ENCODE measurements at regions not wholly inside any gene's neighbourhood (a gene's known extent, or its start where the extent isn't known, plus 50 kb on each side); places are given as distances from the start of the nearest gene placed in this dataset.

GRCh38 chr7:35581605-35582210 is 113.2 kb downstream of the HERPUD2 start:
- DNase-seq, result no peak

DNA sequence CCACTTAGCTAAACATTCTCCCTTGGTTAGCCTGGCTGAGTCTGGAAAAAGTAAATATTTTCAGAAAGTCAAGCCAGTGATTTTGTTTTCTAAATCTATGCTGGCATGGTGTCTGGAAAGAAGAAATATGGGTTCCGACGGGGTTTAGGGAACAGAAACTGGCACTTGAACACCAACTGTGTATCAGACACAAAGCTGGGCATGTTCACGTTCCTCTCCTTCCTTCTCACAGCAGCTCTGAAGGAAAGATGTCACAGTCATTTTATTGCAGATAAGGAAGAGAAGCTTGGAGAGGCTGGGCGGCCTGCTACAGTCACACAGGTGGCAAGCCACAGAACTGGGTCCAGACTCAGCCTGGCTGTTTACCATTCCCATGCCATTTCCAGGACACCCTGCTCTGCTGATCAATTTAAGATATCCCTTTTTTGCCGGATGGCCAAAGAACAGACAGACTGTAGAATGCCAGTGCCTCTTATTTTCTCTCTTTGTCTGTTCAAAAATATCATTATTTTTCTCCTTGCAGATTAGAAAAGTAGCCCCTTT is 118.8 kb downstream of the HERPUD2 start:
- DNase-seq, result no peak

DNA sequence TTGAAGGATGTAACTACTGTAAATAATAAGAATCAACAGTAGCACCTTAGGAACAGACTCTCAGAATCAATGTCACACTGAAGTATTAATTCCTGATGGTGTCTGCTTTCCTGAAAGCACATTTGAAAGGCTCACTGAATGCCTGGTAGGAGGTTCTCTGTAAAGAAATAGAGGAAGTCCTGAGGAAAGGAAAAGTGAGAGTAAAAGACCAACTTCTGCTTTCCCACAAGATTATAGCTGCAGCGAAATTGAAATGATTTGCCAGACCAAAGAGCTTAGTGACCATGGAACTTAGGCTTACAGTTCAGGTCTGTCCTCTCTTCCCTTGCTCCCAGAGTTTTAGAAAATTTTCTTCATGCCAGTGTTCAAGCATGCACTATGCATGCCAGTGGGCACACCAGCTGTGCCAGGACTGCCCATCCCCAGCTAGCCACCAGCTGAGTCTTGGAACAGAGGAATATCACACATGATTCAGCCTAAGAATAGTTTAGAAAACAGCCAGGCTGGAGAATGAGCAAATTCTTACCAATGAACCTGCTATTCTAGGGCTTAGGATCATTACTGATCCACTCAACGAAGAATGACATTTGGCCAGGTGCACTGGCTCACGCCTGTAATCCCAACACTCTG is 123.2 kb downstream of the HERPUD2 start:
- DNase-seq, result no peak

- no peak for DNase-seq
Measured at GRCh38 chr7:35570937-35571336, 124.0 kb downstream of the HERPUD2 start.

DNA sequence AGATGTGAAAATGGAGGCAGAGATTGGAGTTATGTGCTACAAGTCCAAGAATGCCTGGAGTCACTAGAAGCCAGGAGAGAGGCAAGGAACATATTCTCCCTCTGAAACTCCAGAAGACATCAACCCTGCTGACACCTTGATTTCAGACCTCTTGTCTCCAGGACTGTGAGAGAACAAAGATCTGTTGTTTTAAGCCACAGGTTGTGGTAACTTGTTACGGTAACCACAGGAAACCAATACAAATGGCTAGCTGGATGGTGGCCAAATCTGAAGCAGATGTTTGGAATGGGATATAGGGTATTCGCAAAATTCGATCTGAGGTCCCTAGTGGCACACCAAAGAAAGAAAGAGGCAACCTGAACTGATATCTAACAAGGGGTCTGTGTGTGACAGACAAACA is 129.0 kb downstream of the HERPUD2 start:
- no peak for DNase-seq

DNA sequence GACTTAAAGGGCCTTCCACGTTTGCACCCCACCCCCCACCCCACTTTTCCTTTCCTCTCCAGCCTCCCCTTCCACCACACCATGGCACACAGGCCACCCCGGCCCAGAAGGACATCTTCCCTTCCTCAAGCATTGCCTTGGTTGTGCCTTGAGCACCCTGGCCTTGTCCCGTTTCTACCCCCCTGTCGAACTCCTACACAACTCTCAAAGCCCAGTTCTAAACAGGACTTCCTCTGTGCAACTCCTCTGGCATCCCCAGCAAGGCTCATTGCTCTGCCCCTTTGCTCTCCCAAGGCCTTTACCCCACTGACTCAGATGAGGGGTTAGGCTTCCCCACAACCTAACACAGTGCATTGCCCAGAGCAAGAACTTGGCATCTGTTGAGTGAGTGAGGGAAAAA is 136.1 kb downstream of the HERPUD2 start:
- DNase-seq, result no peak

GRCh38 chr7:35556515-35557471 is 138.1 kb downstream of the HERPUD2 start:
- DNase-seq, result no peak

DNA sequence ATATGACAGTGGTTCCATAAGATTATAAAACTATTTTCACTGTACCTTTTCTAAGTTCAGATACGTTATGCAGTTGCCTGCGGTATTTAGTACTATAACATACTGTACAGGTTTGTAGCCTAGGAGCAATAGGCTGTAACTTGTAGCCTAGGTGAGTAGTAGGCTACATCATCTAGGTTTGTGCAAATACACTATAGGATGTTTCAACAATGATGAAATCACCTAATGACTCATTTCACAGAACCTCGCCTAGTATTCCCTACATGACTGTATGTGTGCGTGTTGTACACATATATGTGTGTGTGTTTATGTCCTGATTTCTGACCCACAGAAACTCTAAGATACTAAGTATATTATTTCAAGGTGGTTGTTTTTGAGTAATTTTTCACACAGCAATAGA is 139.0 kb downstream of the HERPUD2 start:
- no peak for DNase-seq

GRCh38 chr7:35555386-35555785 is 139.5 kb downstream of the HERPUD2 start:
- no peak for DNase-seq

DNA sequence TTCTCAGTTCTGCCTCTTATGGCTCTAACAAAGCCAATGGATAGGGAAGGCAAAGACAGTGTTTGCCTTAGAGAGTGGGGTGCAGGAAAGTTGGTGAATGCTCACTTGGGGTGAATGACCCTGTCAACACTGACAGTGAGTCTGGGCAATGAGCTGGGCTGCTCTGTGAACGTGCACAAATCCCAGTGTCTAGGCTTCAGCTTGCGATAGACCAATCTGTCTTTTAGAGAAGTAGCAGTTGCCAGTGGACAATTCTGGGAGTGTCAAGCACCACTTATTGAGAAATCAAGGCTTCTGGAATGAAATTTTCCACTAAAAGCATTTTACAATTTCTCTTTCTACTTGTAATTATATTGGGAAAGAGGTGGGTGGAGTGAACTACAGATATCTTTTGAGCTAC is 141.4 kb downstream of the HERPUD2 start:
- no peak for DNase-seq

DNA sequence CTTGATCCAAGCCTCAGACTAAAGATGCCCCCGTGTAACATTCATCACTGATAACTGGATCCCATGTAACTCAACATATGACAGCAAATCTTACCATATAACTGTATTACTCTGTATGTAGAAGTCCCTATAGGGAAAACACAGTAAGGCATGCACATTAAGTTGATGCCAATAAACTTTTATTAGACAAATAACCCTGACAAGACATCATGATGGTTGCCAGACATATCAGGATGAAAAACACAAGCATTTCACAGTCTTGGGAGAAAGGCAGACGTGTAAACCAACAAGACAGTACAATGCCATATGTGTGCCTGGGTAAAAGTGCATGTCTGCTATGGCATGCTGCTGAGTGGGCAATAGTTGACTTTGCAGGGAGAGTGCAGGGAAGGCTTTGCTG is 142.2 kb downstream of the HERPUD2 start:
- DNase-seq, result no peak

GRCh38 chr7:35551321-35552081 is 143.4 kb downstream of the HERPUD2 start:
- no peak for DNase-seq

DNA sequence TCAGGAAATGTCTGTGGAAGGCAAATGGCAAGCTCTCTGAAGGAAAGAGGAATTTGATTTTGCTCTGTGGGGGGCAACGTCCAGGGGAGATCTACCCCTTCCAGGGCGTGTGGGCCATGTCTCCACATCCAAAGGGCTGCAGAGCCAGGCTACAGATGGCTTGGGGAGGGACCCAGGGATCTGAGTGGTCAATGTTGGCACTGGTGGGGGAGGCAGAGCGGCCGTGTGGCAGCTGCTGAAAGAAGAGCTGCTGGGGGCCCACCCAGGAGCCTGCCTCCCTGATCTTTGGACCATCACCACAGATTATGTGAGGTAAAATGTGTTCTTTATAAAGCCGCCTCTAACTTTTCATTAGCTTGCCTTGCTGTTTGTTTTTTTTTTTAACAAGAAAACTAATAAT is 144.1 kb downstream of the HERPUD2 start:
- no peak for DNase-seq

- no peak for DNase-seq
Measured at GRCh38 chr7:35549781-35550180, 145.2 kb downstream of the HERPUD2 start.

DNA sequence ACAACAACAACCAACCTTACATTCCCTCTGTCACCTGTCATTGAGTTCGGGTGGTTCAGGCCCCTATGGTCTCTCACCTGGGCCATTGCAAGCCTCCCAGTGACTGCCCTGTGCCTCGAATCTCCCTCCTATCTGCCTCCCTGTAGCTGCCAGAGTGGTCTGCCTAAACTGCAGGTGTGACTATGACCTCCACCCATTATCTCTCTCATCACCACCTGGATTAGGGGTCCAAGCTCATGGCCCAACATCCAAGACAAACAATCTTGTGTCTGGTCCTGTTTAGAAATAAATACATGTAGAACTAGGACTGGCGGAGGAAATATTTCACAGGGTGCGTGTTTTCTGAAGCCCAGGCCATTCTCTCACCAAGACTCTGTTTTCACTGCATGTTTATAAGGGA is 146.6 kb downstream of the HERPUD2 start:
- no peak for DNase-seq

DNA sequence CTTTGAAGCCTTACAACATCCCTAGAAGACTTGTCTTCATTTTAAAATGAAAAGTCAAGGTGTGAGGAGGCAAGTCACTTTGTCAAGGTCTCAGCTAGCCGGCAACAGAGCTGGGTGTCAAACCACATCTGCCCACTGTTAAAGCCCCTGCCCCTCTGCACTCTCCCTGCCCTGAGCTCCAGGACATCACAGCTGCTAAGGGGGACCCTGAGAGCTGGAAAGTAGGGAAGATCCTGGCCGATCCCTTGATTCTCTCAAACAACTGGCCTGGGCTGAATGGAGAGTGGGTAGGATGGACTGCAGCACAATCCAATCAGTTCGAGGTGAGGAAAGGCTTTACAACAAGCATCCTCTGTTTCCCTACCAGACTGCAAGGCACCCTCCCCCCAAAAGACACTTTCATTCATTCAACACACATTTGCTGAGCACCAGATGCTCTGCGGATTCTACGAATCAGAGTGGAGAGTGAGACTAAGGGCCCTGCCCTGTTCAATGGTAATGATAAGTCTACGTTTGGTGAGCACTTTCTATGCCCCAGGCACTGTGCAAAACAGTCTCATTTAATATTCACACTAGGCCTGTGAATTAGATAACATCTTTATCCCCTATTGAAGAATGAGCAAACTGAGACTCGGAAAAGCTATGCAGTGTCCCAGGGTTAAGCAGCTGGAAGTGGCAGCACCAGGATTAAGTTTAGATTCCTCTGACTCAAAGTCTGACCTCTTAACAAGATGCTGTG is 148.1 kb downstream of the HERPUD2 start:
- DNase-seq, result no peak

GRCh38 chr7:35545831-35546230 is 149.1 kb downstream of the HERPUD2 start:
- no peak for DNase-seq

DNA sequence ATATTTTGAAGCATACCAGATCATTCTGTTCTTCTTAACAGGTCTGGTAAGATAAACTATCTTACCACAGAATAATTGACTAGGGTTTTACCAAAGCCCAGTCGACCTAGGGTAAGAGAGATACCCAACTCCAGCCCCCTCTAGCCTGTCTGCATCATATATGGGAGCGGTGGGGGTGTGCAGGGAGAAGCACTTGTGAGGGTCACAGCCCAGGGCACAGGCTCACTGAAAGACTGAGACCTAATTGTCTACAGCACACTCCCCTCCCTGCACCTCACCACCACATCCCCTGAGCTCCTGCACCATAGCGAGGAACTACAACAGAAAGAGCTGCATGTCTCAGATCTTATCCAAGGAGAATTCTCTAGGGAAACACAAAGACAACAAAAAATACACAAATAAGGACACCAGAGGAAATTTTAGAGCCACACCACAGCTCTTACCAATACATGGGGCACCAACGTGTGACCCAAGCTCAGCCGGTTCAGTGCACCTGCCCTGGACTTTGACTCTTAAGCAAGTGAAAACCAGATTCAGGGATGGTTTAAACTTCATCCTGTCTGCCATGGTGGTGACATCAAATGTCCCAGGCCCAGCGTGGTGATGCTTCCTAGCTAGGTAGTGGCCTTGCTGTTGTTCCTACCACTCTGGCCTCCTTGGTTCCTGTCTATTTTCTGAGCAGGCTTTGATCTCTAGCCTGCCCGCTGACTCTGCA is 150.8 kb downstream of the HERPUD2 start:
- DNase-seq, result no peak

GRCh38 chr7:35537067-35538023 is 157.6 kb downstream of the HERPUD2 start:
- DNase-seq, result peak; percentile 50 to 72 (median 60)

DNA sequence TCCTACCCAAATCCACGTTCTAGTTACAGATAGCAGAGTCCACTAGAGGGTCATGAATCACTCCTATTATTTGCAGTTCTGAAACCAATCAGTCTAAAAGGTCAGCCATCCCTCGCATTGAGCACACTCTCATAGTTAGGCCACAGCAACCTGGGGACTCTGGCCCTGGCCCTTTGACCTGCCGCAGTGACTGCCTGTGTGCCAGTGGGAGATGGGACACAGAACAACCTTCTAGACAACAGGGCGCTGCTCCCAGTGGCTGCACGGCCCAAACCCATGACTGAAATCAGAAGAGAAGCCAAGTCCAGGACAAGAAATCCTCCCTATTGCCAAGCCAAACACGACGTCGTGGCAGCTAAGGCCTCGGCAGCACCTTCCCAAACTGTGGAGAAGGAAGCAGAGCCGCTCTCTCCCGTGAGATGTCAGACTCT is 158.5 kb downstream of the HERPUD2 start:
- no peak for DNase-seq
